Uterus (tissue), 3 donors: ENCODE measurements at regions not wholly inside any gene's neighbourhood (a gene's known extent, or its start where the extent isn't known, plus 50 kb on each side); places are given as distances from the start of the nearest gene placed in this dataset.
"Not testable (repeated sequence)": the region's sequence is repeated elsewhere in the genome, so short reads cannot be mapped to it uniquely, and the experiment has no call there.

Source experiments
- DNase-seq, 2 donors: peaks; one replicate each; pipeline ENCODE4 v3.0.0-alpha.2; 2019 to 2020
- H3K27ac ChIP-seq, 2 donors: fragments of 200-600 bp; sonication (generic); 1 replicate in 1 of 2; 2 replicates in 1 of 2; pipeline ENCODE4 v1.5.1; 2016 to 2018
- H3K27me3 ChIP-seq, 2 donors: fragments of 200-600 bp; sonication (generic); one replicate each; pipeline ENCODE4 v1.5.1; 2018 to 2019; ENCODE audit warnings: control low read depth in 1 of 2
- H3K36me3 ChIP-seq, 2 donors: fragments of 200-600 bp; sonication (generic); one replicate each; pipeline ENCODE4 v1.5.1; 2019; ENCODE audit warnings: control low read depth in 1 of 2
- H3K4me1 ChIP-seq, 2 donors: fragments of 200-600 bp; sonication (generic); one replicate each; pipeline ENCODE4 v1.5.1; 2018 to 2019; ENCODE audit warnings: control low read depth in 1 of 2
- H3K4me3 ChIP-seq, 2 donors: fragments of 200-600 bp; sonication (generic); 1 replicate in 1 of 2; 2 replicates in 1 of 2; pipeline ENCODE4 v1.5.1; 2018 to 2019; ENCODE audit warnings: mild to moderate bottlenecking in 1 of 2
- H3K9me3 ChIP-seq, 2 donors: fragments of 200-600 bp; sonication (generic); one replicate each; pipeline ENCODE4 v1.5.1; 2019; ENCODE audit warnings: control low read depth in 1 of 2
- intact Hi-C: fragments of 100-400 bp; cut with DNase I; formaldehyde crosslinking; loops from one replicate; pipeline ENCODE4 v1.15.1; 2023; ENCODE audit warnings: low total_unique reads
- donor health status: DM: yes; HTN: yes; CAD: no.

GRCh38 chr7:76805262-76805661 lies 178.2 kb upstream of the POMZP3 start:
- peak; percentile 15 to 18 for DNase-seq
- H3K36me3 ChIP-seq, intact Hi-C loops, H3K4me1 ChIP-seq, H3K9me3 ChIP-seq, H3K4me3 ChIP-seq, H3K27me3 ChIP-seq: not testable (repeated sequence)
- peak overlapping the region in 1 of 2 donors; percentile 20 for H3K27ac ChIP-seq

DNA sequence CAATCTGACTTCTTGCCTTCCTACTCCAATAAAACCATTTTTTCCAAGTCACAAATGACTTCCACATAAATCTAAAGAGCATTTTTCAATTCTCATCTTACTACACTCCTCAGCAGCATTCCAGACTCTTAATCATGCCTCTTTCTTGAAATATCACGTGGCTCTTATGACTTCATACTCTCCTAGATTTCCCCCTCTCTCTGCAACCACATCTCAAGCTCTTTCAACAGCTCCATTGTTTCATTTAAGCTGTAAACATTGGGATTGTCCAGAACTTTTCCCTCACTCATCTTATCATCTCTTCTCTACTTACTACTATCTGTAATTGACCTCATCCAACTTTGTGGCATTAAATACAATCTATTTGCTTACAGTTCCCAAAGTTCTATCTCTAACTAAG lies 170.6 kb upstream of the POMZP3 start:
- H3K4me3 ChIP-seq, H3K27me3 ChIP-seq, H3K27ac ChIP-seq, DNase-seq, intact Hi-C loops, H3K36me3 ChIP-seq, H3K9me3 ChIP-seq, H3K4me1 ChIP-seq: not testable (repeated sequence)

DNA sequence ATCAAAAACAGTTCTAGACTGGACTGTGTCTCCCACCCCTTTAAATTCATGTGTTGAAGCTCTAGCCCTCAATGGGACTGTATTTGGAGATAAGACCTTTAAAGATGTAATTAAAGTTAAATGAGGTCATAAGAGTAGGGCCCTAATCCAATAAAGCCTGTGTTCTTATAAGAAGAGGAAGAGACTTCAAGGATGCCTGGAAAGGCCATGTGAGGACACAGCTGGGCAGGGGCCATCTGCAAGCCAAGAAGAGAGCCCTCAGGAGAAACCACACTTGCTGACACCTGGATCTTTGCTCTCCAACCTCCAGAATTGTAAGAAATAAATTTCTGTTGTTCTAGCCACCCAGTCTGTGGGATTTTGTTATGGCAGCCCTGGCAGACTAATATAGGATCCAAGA lies 153.6 kb upstream of the POMZP3 start:
- H3K4me1 ChIP-seq, H3K36me3 ChIP-seq, H3K27me3 ChIP-seq, H3K27ac ChIP-seq, DNase-seq, intact Hi-C loops, H3K9me3 ChIP-seq, H3K4me3 ChIP-seq: not testable (repeated sequence)

DNA sequence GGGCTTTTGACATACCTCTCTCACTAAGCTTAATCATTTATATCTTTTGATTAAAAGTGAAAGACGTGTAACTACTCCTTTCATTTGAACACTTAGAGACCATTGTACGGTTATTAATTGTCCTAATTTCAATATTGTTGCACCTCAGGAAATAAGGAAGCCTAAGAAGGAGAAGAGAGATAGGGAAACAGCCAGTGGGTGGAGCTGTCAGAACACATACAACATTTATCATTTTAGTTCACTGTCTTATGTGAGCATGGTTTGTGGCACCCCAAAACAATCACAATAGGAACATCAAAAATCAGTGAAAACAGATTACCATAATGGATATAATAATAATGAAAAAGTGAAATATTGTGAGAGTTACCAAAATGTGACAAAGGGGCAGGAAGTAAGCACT lies 147.2 kb upstream of the POMZP3 start:
- H3K4me3 ChIP-seq, H3K9me3 ChIP-seq, DNase-seq, H3K27ac ChIP-seq, H3K4me1 ChIP-seq, intact Hi-C loops, H3K27me3 ChIP-seq, H3K36me3 ChIP-seq: not testable (repeated sequence)

DNA sequence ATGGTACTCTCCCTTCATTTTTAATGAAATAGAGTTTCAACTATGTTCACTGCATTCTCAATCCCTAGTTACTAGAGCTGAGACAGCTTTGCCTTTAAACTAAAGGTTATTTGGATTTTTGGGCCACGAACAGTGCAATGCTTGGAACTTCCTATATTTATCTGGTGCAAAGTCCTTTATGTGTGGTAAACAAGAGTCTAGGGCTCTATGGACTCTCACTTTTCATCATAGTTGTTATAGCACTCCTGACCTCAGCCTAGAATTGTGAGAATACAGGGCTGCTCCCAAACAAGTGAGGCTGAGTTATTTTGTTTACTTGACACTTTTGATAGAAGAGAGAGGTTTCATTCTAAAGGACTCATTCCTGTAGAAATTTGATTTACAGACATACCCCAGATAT lies 144.9 kb upstream of the POMZP3 start:
- H3K9me3 ChIP-seq, H3K27ac ChIP-seq, H3K36me3 ChIP-seq, H3K4me3 ChIP-seq, H3K27me3 ChIP-seq, H3K4me1 ChIP-seq, intact Hi-C loops, DNase-seq: not testable (repeated sequence)

DNA sequence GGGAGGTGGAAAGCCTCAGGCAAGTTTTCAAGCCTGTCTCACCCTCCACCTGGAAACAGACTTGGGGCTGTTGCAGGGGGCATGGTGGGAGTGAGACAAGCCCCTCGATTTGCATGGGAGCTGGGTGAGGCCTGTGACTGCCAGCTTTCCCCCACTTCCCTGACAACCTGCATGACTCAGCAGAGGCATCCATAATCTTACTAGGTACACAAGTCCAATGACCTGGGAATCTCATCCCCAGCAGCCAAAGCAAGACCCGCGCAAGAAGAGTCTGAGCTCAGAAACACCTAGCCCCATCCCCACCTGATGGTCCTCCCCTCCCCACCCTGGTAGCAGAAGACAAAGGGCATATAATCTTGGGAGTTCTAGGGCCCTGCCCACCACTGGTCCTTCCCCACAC lies 136.9 kb upstream of the POMZP3 start:
- H3K27me3 ChIP-seq, H3K27ac ChIP-seq, intact Hi-C loops, H3K9me3 ChIP-seq, H3K4me1 ChIP-seq, H3K36me3 ChIP-seq, DNase-seq, H3K4me3 ChIP-seq: not testable (repeated sequence)

- H3K9me3 ChIP-seq, H3K4me1 ChIP-seq, intact Hi-C loops, H3K4me3 ChIP-seq, H3K27ac ChIP-seq, H3K27me3 ChIP-seq, H3K36me3 ChIP-seq, DNase-seq: not testable (repeated sequence)
Observed at GRCh38 chr7:76760546-76761220, 133.6 kb upstream of the POMZP3 start.

- intact Hi-C loops, H3K27me3 ChIP-seq, DNase-seq, H3K27ac ChIP-seq, H3K9me3 ChIP-seq, H3K36me3 ChIP-seq, H3K4me1 ChIP-seq, H3K4me3 ChIP-seq: not testable (repeated sequence)
Observed at GRCh38 chr7:76739538-76739937, 112.5 kb upstream of the POMZP3 start.

GRCh38 chr7:76736724-76737123 lies 109.6 kb upstream of the POMZP3 start:
- H3K36me3 ChIP-seq, intact Hi-C loops, H3K27me3 ChIP-seq, H3K4me3 ChIP-seq, H3K27ac ChIP-seq, DNase-seq, H3K9me3 ChIP-seq, H3K4me1 ChIP-seq: not testable (repeated sequence)

DNA sequence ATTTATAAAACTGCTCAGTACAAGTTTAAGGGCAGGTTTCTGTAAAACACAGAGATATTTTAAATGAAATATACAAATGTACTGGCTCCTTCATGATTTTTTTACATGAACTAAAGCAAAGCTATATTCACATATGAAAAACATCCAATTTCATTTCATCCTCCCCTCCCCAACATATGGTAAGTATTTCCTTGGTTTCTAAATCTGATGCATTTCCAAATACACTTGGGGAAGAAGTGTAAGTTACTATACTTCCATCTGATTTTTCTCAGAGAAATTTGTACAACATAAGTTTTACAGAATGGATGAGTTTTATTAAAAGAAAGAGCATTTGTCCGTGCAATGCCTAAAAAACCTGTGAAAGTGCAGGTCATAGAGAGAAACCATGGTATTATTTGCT lies 109.0 kb upstream of the POMZP3 start:
- H3K36me3 ChIP-seq, DNase-seq, intact Hi-C loops, H3K27ac ChIP-seq, H3K4me3 ChIP-seq, H3K4me1 ChIP-seq, H3K9me3 ChIP-seq, H3K27me3 ChIP-seq: not testable (repeated sequence)

DNA sequence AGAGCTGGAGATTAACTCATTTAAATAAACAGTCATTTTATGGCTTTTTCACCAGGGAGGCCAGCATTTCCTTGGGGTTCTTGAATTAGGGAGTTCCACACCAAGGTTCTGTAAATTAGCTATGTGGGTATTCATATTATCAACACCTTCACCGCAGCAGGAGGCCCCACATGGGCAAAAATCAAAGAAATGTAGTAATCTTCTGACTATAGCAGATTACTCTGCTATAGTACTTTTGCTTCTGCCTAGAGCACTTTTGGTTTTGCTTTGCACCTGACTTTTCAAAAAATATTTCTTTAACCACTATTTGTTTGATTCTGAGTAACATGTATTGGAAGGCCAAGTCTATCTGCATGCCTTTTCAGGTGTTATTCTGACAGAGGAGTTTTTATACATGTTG lies 108.6 kb upstream of the POMZP3 start:
- H3K36me3 ChIP-seq, H3K27ac ChIP-seq, H3K9me3 ChIP-seq, DNase-seq, H3K4me1 ChIP-seq, intact Hi-C loops, H3K27me3 ChIP-seq, H3K4me3 ChIP-seq: not testable (repeated sequence)

DNA sequence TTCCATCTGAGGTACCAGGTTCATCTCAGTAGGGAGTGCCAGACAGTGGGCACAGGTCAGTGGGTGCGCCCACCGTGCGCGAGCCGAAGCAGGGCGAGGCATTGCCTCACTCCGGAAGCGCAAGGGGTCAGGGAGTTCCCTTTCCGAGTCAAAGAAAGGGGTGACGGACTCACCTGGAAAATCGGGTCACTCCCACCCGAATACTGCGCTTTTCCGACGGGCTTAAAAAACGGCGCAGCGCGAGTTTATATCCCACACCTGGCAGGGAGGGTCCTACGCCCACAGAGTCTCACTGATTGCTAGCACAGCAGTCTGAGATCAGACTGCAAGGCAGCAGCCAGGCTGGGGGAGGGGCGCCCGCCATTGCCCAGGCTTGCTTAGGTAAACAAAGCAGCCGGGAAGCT lies 101.5 kb upstream of the POMZP3 start:
- H3K27ac ChIP-seq, DNase-seq, H3K27me3 ChIP-seq, intact Hi-C loops, H3K36me3 ChIP-seq, H3K4me1 ChIP-seq, H3K9me3 ChIP-seq, H3K4me3 ChIP-seq: not testable (repeated sequence)

GRCh38 chr7:76723928-76724327 lies 96.8 kb upstream of the POMZP3 start:
- intact Hi-C loops, DNase-seq, H3K27ac ChIP-seq: not testable (repeated sequence)

DNA sequence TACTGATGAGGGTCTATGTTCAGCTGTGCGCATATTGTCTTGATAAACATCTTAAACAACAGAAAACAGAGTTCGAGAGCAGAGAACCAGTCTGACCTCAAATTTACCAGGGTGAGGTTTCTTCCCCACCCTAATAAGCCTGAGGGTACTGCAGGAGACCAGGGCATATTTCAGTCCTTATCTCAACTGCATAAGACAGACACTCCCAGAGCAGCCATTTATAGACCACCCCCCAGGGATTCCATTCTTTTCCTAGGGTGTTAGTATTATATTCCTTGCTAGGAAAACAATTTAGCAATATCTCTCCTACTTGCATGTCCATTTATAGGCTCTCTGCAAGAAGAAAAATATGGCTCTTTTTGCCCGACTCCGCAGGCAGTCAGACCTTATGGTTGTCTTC lies 89.5 kb upstream of the POMZP3 start:
- H3K9me3 ChIP-seq, H3K27me3 ChIP-seq, H3K4me1 ChIP-seq, intact Hi-C loops, H3K27ac ChIP-seq, H3K36me3 ChIP-seq, DNase-seq, H3K4me3 ChIP-seq: not testable (repeated sequence)

More at GRCh38 chr7:76723928-76724327, 96.8 kb upstream of the POMZP3 start:
- H3K36me3 ChIP-seq, H3K4me3 ChIP-seq, H3K4me1 ChIP-seq, H3K9me3 ChIP-seq, H3K27me3 ChIP-seq: not testable (repeated sequence)
